GM23338 (cell line): ENCODE measurements at regions not wholly inside any gene's neighbourhood (a gene's known extent, or its start where the extent isn't known, plus 50 kb on each side); places are given as distances from the start of the nearest gene placed in this dataset.

Experiments used
- ATAC-seq: fragments of 200-7000 bp; cut with Tn5 transposase; 3 replicates; pipeline ENCODE4 v1.9.1; 2020
- DNase-seq: peaks from one replicate; pipeline ENCODE4 v3.0.0-alpha.2; 2015; ENCODE audit warnings: low spot score
- H2AFZ ChIP-seq: fragments of 200-600 bp; sonication (generic); 2 replicates; pipeline ENCODE4 v1.8.0; 2016; ENCODE audit warnings: antibody characterized with exemption, mild to moderate bottlenecking, moderate library complexity
- H3F3A ChIP-seq: fragments of 200-600 bp; sonication (generic); replicated peaks from 2 replicates; pipeline ENCODE4 v1.8.0; 2017; ENCODE audit warnings: antibody characterized with exemption, mixed run types, low read depth
- H3K27ac ChIP-seq: fragments of 200-600 bp; sonication (generic); 2 replicates; pipeline ENCODE4 v1.6.1; 2016; ENCODE audit warnings: low read depth
- H3K27me3 ChIP-seq: fragments of 200-600 bp; sonication (generic); 2 replicates; pipeline ENCODE4 v1.8.0; 2016; ENCODE audit warnings: mild to moderate bottlenecking, mixed run types, moderate library complexity; ENCODE audit not compliant: insufficient read depth
- H3K36me3 ChIP-seq: fragments of 200-600 bp; sonication (generic); 2 replicates; pipeline ENCODE4 v1.8.0; 2016; ENCODE audit warnings: mild to moderate bottlenecking; ENCODE audit not compliant: insufficient read depth
- H3K4me1 ChIP-seq: fragments of 200-600 bp; sonication (generic); 2 replicates; pipeline ENCODE4 v1.8.0; 2016; ENCODE audit warnings: mild to moderate bottlenecking, moderate library complexity; ENCODE audit not compliant: insufficient read depth
- H3K4me2 ChIP-seq: fragments of 200-600 bp; sonication (generic); 2 replicates; pipeline ENCODE4 v1.7.1; 2017; ENCODE audit warnings: mixed run types
- H3K4me3 ChIP-seq: fragments of 200-600 bp; sonication (generic); 2 replicates; pipeline ENCODE4 v1.6.1; 2016; ENCODE audit warnings: mixed run types
- H3K79me2 ChIP-seq: fragments of 200-600 bp; sonication (generic); replicated peaks from 2 replicates; pipeline ENCODE4 v1.8.0; 2017; ENCODE audit warnings: mild to moderate bottlenecking; ENCODE audit not compliant: insufficient read depth
- H3K9me2 ChIP-seq: fragments of 200-600 bp; sonication (generic); 2 replicates; pipeline ENCODE4 v1.8.0; 2017; ENCODE audit not compliant: insufficient read depth
- H4K20me1 ChIP-seq: fragments of 200-600 bp; sonication (generic); replicated peaks from 2 replicates; pipeline ENCODE4 v1.8.0; 2017; ENCODE audit warnings: mild to moderate bottlenecking; ENCODE audit not compliant: insufficient read depth
- H3K27ac Mint-ChIP-seq: 2 replicates; pipeline ENCODE4 v1.8.0; 2020; ENCODE audit warnings: inconsistent platforms, mild to moderate bottlenecking, moderate library complexity, mixed read lengths
- H3K27me3 Mint-ChIP-seq: 3 replicates; pipeline ENCODE4 v1.8.0; 2022; ENCODE audit warnings: low read depth, mild to moderate bottlenecking, moderate library complexity, mixed read lengths, inconsistent platforms; ENCODE audit not compliant: insufficient read depth, poor library complexity
- H3K36me3 Mint-ChIP-seq: 3 replicates; pipeline ENCODE4 v1.8.0; 2021; ENCODE audit warnings: low read depth, mild to moderate bottlenecking, inconsistent platforms, moderate library complexity, mixed read lengths
- H3K4me1 Mint-ChIP-seq: 3 replicates; pipeline ENCODE4 v1.8.0; 2020; ENCODE audit warnings: mild to moderate bottlenecking, inconsistent platforms, mixed read lengths
- H3K4me3 Mint-ChIP-seq: 3 replicates; pipeline ENCODE4 v1.8.0; 2021; ENCODE audit warnings: moderate library complexity, mild to moderate bottlenecking, inconsistent platforms, mixed read lengths
- H3K9me3 Mint-ChIP-seq: 3 replicates; pipeline ENCODE4 v1.8.0; 2020; ENCODE audit warnings: moderate library complexity, mild to moderate bottlenecking, inconsistent platforms, mixed read lengths
- CREB1 ChIP-seq: fragments of 250-450 bp; sonication (Bioruptor Pico); IDR thresholded peaks from 2 replicates; pipeline ENCODE4 v1.5.0; 2020; ENCODE audit warnings: low read depth, mild to moderate bottlenecking, moderate library complexity
- CTCF ChIP-seq, 2 experiments: fragments of 200-600 bp in 1 of 2; sonication (generic) in 1 of 2; conservative IDR thresholded peaks; 2 replicates each; pipeline versions ENCODE4 v1.5.1 to v1.6.1; 2016 to 2017; ENCODE audit warnings: antibody characterized with exemption in 2 of 2, low read depth in 2 of 2, mild to moderate bottlenecking in 2 of 2, moderate library complexity in 1 of 2
- EZH2phosphoT487 ChIP-seq: fragments of 200-600 bp; sonication (generic); IDR thresholded peaks from one replicate; pipeline ENCODE4 v1.8.1; 2018; ENCODE audit warnings: antibody characterized with exemption; ENCODE audit not compliant: unreplicated experiment
- JUNB ChIP-seq: IDR thresholded peaks from one replicate; pipeline ENCODE4 v1.6.1; 2016; ENCODE audit warnings: antibody characterized with exemption; ENCODE audit not compliant: unreplicated experiment
- NANOG ChIP-seq: IDR thresholded peaks from 2 replicates; pipeline ENCODE4 v1.6.1; 2016; ENCODE audit warnings: antibody characterized with exemption, borderline replicate concordance
- POLR2AphosphoS5 ChIP-seq: IDR thresholded peaks from 2 replicates; pipeline ENCODE4 v1.6.1; 2016; ENCODE audit warnings: antibody characterized with exemption, low read depth
- STAT1 ChIP-seq: IDR thresholded peaks from one replicate; pipeline ENCODE4 v1.6.1; 2016; ENCODE audit warnings: antibody characterized with exemption; ENCODE audit not compliant: unreplicated experiment
- ZNF114 ChIP-seq: fragments of 250-450 bp; sonication (Bioruptor Pico); IDR thresholded peaks from 2 replicates; pipeline ENCODE4 v1.5.0; 2020; ENCODE audit warnings: mild to moderate bottlenecking, moderate library complexity
- ZNF331 ChIP-seq: fragments of 250-450 bp; sonication (Bioruptor Pico); IDR thresholded peaks from 2 replicates; pipeline ENCODE4 v1.5.0; 2020; ENCODE audit warnings: low read depth, mild to moderate bottlenecking, moderate library complexity
- TF ChIP-seq, protein P1 (sequence below): fragments of 250-450 bp; sonication (Bioruptor Pico); IDR thresholded peaks from 2 replicates; pipeline ENCODE4 v1.5.0; 2020; ENCODE audit warnings: mild to moderate bottlenecking, moderate library complexity

DNA sequence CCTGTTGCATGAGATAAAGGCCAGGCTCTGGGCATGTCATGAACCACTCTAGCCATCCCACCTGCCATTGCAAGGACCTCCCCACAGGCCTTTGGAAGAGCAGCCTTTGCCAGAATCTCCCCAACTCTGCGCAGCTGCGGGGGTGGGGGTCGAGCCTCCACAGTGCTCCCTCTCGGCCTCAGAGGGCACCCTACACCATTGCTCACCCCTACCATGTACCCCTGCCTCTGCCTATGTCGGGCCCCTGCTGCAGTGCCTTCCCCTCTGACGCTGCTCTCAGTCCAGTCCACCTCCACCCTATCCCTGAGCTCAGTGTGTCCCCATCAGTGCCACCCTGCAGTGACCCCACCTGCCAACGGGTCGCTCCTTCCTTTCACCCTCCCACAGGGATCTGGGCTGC, 679.7 kb upstream of the RAB6C start (continued):
- TF ChIP-seq, protein P1, sequence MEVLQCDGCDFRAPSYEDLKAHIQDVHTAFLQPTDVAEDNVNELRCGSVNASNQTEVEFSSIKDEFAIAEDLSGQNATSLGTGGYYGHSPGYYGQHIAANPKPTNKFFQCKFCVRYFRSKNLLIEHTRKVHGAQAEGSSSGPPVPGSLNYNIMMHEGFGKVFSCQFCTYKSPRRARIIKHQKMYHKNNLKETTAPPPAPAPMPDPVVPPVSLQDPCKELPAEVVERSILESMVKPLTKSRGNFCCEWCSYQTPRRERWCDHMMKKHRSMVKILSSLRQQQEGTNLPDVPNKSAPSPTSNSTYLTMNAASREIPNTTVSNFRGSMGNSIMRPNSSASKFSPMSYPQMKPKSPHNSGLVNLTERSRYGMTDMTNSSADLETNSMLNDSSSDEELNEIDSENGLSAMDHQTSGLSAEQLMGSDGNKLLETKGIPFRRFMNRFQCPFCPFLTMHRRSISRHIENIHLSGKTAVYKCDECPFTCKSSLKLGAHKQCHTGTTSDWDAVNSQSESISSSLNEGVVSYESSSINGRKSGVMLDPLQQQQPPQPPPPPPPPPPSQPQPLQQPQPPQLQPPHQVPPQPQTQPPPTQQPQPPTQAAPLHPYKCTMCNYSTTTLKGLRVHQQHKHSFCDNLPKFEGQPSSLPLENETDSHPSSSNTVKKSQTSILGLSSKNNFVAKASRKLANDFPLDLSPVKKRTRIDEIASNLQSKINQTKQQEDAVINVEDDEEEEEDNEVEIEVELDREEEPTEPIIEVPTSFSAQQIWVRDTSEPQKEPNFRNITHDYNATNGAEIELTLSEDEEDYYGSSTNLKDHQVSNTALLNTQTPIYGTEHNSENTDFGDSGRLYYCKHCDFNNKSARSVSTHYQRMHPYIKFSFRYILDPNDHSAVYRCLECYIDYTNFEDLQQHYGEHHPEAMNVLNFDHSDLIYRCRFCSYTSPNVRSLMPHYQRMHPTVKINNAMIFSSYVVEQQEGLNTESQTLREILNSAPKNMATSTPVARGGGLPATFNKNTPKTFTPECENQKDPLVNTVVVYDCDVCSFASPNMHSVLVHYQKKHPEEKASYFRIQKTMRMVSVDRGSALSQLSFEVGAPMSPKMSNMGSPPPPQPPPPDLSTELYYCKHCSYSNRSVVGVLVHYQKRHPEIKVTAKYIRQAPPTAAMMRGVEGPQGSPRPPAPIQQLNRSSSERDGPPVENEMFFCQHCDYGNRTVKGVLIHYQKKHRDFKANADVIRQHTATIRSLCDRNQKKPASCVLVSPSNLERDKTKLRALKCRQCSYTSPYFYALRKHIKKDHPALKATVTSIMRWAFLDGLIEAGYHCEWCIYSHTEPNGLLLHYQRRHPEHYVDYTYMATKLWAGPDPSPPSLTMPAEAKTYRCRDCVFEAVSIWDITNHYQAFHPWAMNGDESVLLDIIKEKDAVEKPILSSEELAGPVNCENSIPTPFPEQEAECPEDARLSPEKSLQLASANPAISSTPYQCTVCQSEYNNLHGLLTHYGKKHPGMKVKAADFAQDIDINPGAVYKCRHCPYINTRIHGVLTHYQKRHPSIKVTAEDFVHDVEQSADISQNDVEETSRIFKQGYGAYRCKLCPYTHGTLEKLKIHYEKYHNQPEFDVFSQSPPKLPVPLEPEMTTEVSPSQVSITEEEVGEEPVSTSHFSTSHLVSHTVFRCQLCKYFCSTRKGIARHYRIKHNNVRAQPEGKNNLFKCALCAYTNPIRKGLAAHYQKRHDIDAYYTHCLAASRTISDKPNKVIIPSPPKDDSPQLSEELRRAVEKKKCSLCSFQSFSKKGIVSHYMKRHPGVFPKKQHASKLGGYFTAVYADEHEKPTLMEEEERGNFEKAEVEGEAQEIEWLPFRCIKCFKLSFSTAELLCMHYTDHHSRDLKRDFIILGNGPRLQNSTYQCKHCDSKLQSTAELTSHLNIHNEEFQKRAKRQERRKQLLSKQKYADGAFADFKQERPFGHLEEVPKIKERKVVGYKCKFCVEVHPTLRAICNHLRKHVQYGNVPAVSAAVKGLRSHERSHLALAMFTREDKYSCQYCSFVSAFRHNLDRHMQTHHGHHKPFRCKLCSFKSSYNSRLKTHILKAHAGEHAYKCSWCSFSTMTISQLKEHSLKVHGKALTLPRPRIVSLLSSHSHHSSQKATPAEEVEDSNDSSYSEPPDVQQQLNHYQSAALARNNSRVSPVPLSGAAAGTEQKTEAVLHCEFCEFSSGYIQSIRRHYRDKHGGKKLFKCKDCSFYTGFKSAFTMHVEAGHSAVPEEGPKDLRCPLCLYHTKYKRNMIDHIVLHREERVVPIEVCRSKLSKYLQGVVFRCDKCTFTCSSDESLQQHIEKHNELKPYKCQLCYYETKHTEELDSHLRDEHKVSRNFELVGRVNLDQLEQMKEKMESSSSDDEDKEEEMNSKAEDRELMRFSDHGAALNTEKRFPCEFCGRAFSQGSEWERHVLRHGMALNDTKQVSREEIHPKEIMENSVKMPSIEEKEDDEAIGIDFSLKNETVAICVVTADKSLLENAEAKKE (CRISPR knock-in tag) = no peak
- TF ChIP-seq ZNF331 (CRISPR knock-in tag) = no peak
- no peak for TF ChIP-seq CTCF (conservative IDR thresholded peaks at IDR 0.05; ENCODE audit: low read depth in 2 of 2)
- TF ChIP-seq STAT1 = no peak
- TF ChIP-seq JUNB = no peak
- TF ChIP-seq CREB1 (CRISPR knock-in tag) = no peak
- no peak for TF ChIP-seq NANOG
- TF ChIP-seq EZH2phosphoT487 = no peak
- TF ChIP-seq ZNF114 (CRISPR knock-in tag) = no peak

GRCh38 chr2:129300456-129300855, 679.0 kb upstream of the RAB6C start:
- peaks cover 2% of the 10 kb centered on the region for H3K27me3 Mint-ChIP-seq
- no peaks in the 10 kb centered on the region for H3K36me3 ChIP-seq

More at GRCh38 chr2:129300456-129300855, 679.0 kb upstream of the RAB6C start:
- no peak overlapping the region for H2AFZ ChIP-seq
- ATAC-seq (no peak), DNase-seq (no peak)
- H3K27me3 ChIP-seq = no peaks in the 10 kb centered on the region
- H3K27ac Mint-ChIP-seq = no peak overlapping the region
- H3K27ac ChIP-seq = no peak overlapping the region
- H3K4me1 Mint-ChIP-seq = no peaks in the 10 kb centered on the region; the same call in 2 of the 3 replicates
- H3K9me2 ChIP-seq = no peaks in the 10 kb centered on the region
- no peak for TF ChIP-seq POLR2AphosphoS5
- TF ChIP-seq JUNB = no peak
- no peaks in the 10 kb centered on the region for H4K20me1 ChIP-seq
- no peak overlapping the region for H3K4me2 ChIP-seq
- no peak overlapping the region for H3K4me3 ChIP-seq
- H3K4me1 ChIP-seq = no peaks in the 10 kb centered on the region
- no peaks in the 10 kb centered on the region for H3K79me2 ChIP-seq
- H3F3A ChIP-seq = no peaks in the 10 kb centered on the region
- H3K36me3 Mint-ChIP-seq = no peaks in the 10 kb centered on the region
- no peaks in the 10 kb centered on the region for H3K9me3 Mint-ChIP-seq
- no peak overlapping the region for H3K4me3 Mint-ChIP-seq
